ENCODE measurements at regions not wholly inside any gene's neighbourhood (a gene's known extent, or its start where the extent isn't known, plus 50 kb on each side); places are given as distances from the start of the nearest gene placed in this dataset.

GRCh38 chr12:65616022-65616421 lies 208.3 kb upstream of the HMGA2 start:
- Histone ChIP-seq H3K27ac (replicated peaks) (no peak overlapping the region), H3K4me1 (no peaks in the 10 kb centered on the region), H3K4me3 (no peak overlapping the region), H3K36me3 (no peaks in the 10 kb centered on the region), H3K27me3 (ENCODE audit: low read depth) (peaks cover 85% of the 10 kb centered on the region), H3K9me3 (replicated peaks) (no peaks in the 10 kb centered on the region)
- TF ChIP-seq CTCF (IDR thresholded peaks at IDR 0.05; ENCODE audit: borderline replicate concordance), result no peak
- no peak for DNase-seq
- intact Hi-C loops (cut with micrococcal nuclease), result no loop called here

GRCh38 chr12:65618588-65618987 lies 205.7 kb upstream of the HMGA2 start:
- Histone ChIP-seq H3K36me3 (no peaks in the 10 kb centered on the region), H3K27me3 (ENCODE audit: low read depth) (peaks cover 78% of the 10 kb centered on the region), H3K27ac (replicated peaks) (no peak overlapping the region), H3K9me3 (replicated peaks) (no peaks in the 10 kb centered on the region), H3K4me1 (no peaks in the 10 kb centered on the region), H3K4me3 (no peak overlapping the region)
- DNase-seq, result no peak
- no peak for TF ChIP-seq CTCF (IDR thresholded peaks at IDR 0.05; ENCODE audit: borderline replicate concordance)
- intact Hi-C loops (cut with micrococcal nuclease), result no loop called here

GRCh38 chr12:65619018-65619417 lies 205.3 kb upstream of the HMGA2 start:
- Histone ChIP-seq H3K36me3 (no peaks in the 10 kb centered on the region), H3K4me1 (no peaks in the 10 kb centered on the region), H3K4me3 (no peak overlapping the region), H3K27me3 (ENCODE audit: low read depth) (peaks cover 76% of the 10 kb centered on the region), H3K27ac (replicated peaks) (no peak overlapping the region), H3K9me3 (replicated peaks) (no peaks in the 10 kb centered on the region)
- DNase-seq, result no peak
- no peak for TF ChIP-seq CTCF (IDR thresholded peaks at IDR 0.05; ENCODE audit: borderline replicate concordance)
- intact Hi-C loops (cut with micrococcal nuclease), result no loop called here

GRCh38 chr12:65620046-65620445 lies 204.2 kb upstream of the HMGA2 start:
- no peaks in the 10 kb centered on the region for H3K9me3 ChIP-seq (replicated peaks)
- no peak for DNase-seq
- H3K4me1 ChIP-seq, result no peaks in the 10 kb centered on the region
- H3K36me3 ChIP-seq, result no peaks in the 10 kb centered on the region
- H3K27ac ChIP-seq (replicated peaks), result no peak overlapping the region
- TF ChIP-seq CTCF (IDR thresholded peaks at IDR 0.05; ENCODE audit: borderline replicate concordance), result no peak
- H3K27me3 ChIP-seq (ENCODE audit: low read depth), result peaks cover 67% of the 10 kb centered on the region
- H3K4me3 ChIP-seq, result no peak overlapping the region
- intact Hi-C loops (cut with micrococcal nuclease), result no loop called here

- Histone ChIP-seq H3K4me3 (no peak overlapping the region), H3K36me3 (no peaks in the 10 kb centered on the region), H3K9me3 (replicated peaks) (no peaks in the 10 kb centered on the region), H3K27me3 (ENCODE audit: low read depth) (peaks cover 52% of the 10 kb centered on the region), H3K4me1 (no peaks in the 10 kb centered on the region), H3K27ac (replicated peaks) (no peak overlapping the region)
- intact Hi-C loops (cut with micrococcal nuclease), result no loop called here
- TF ChIP-seq CTCF (IDR thresholded peaks at IDR 0.05; ENCODE audit: borderline replicate concordance), result no peak
- no peak for DNase-seq
These were observed 202.2 kb upstream of the HMGA2 start for GRCh38 chr12:65622056-65622455.

GRCh38 chr12:65623507-65623906 lies 200.8 kb upstream of the HMGA2 start:
- H3K4me1 ChIP-seq, result no peaks in the 10 kb centered on the region
- peaks cover 40% of the 10 kb centered on the region for H3K27me3 ChIP-seq (ENCODE audit: low read depth)
- intact Hi-C loops (cut with micrococcal nuclease), result no loop called here
- no peak for TF ChIP-seq CTCF (IDR thresholded peaks at IDR 0.05; ENCODE audit: borderline replicate concordance)
- H3K27ac ChIP-seq (replicated peaks), result no peak overlapping the region
- no peak for DNase-seq
- no peaks in the 10 kb centered on the region for H3K36me3 ChIP-seq
- no peaks in the 10 kb centered on the region for H3K9me3 ChIP-seq (replicated peaks)
- H3K4me3 ChIP-seq, result no peak overlapping the region

Measured in left ventricle myocardium inferior (tissue), 1 donor.